ENCODE measurements at regions not wholly inside any gene's neighbourhood (a gene's known extent, or its start where the extent isn't known, plus 50 kb on each side); places are given as distances from the start of the nearest gene placed in this dataset.

DNA sequence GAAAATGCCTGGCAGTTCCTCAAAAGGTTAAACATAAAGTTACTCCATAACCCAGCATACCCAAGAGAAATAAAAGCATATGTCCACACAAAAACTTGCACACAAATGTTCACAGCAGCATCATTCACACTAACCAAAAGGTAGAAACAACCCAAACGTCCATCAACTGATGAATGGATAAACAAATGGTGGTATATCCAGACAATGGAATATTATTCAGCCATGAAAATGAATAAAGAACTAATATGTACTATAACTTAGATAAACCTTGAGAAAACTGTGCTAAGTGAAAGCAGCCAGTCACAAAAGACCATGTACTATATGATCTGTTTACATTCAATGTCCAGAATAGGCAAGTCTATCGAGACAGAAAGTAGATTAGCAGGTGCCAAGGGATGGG, 60.4 kb downstream of the CAMK2N1 start:
- TF ChIP-seq ZFX (IDR thresholded peaks at IDR 0.05) = no peak
- TF ChIP-seq, protein P1, sequence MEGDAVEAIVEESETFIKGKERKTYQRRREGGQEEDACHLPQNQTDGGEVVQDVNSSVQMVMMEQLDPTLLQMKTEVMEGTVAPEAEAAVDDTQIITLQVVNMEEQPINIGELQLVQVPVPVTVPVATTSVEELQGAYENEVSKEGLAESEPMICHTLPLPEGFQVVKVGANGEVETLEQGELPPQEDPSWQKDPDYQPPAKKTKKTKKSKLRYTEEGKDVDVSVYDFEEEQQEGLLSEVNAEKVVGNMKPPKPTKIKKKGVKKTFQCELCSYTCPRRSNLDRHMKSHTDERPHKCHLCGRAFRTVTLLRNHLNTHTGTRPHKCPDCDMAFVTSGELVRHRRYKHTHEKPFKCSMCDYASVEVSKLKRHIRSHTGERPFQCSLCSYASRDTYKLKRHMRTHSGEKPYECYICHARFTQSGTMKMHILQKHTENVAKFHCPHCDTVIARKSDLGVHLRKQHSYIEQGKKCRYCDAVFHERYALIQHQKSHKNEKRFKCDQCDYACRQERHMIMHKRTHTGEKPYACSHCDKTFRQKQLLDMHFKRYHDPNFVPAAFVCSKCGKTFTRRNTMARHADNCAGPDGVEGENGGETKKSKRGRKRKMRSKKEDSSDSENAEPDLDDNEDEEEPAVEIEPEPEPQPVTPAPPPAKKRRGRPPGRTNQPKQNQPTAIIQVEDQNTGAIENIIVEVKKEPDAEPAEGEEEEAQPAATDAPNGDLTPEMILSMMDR (conservative IDR thresholded peaks at IDR 0.05) = no peak
- no peak overlapping the region for H3K27ac ChIP-seq

DNA sequence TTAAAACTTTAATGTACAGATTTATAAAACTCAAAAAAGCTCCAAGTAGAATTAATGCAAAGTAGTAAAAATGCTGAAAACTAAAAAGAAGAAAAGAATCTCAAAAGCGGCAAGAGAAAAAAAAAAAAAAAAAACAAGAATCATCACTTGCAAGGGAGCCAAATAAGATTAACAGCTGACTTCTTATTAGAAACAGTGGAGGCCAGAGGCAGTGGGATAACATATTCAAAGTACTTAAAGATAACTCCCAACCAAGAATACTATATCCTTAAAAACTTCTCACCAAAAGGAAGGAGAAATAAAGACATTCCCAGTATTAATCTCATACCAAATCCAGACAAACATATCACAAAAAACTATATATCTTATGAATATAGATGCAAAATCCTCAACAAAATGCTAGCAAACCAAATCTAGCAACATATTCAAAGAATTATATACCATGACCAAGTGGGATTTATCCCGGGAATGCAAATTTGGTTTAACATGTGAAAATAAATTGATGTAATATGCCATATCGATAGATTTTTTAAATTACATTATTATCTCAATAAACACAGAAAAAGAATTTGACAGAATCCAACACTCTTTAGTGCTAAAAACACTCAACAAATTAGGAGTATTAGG, 62.7 kb downstream of the CAMK2N1 start:
- H3K27ac ChIP-seq = no peak overlapping the region
- TF ChIP-seq, protein P1 (conservative IDR thresholded peaks at IDR 0.05) = no peak
- TF ChIP-seq ZFX (IDR thresholded peaks at IDR 0.05) = no peak

GRCh38 chr1:20421441-20421840, 64.6 kb downstream of the CAMK2N1 start:
- TF ChIP-seq, protein P1 (conservative IDR thresholded peaks at IDR 0.05) = no peak
- TF ChIP-seq ZFX (IDR thresholded peaks at IDR 0.05) = no peak
- H3K27ac ChIP-seq = no peak overlapping the region

DNA sequence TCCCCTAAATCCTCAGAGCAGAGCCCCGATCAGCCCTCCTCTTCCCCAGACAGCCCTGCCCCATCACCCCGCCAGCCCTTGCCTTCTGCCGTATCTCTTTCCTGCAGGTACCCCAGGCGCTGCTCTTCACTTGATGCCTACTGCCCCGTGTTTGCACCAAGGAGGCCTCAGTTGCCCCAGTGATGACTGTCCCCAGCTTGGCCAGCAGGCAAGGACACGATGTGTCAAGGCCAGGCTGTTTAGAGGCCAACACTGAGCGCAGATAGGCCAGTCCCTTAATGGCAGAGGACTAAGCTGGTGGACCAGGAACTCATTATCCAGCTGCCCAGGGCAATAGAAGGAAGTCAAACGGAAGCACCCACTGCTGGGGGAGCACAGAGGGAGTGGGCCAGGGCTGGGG, 68.4 kb downstream of the CAMK2N1 start:
- TF ChIP-seq ZFX (IDR thresholded peaks at IDR 0.05) = no peak
- TF ChIP-seq, protein P1 (conservative IDR thresholded peaks at IDR 0.05) = no peak

GRCh38 chr1:20416706-20417105, 69.3 kb downstream of the CAMK2N1 start:
- H3K27ac ChIP-seq = no peak overlapping the region
- no peak for TF ChIP-seq ZFX (IDR thresholded peaks at IDR 0.05)
- TF ChIP-seq, protein P1 (conservative IDR thresholded peaks at IDR 0.05) = no peak

More for the DNA sequence above, 68.4 kb downstream of the CAMK2N1 start:
- no peak overlapping the region for H3K27ac ChIP-seq

DNA sequence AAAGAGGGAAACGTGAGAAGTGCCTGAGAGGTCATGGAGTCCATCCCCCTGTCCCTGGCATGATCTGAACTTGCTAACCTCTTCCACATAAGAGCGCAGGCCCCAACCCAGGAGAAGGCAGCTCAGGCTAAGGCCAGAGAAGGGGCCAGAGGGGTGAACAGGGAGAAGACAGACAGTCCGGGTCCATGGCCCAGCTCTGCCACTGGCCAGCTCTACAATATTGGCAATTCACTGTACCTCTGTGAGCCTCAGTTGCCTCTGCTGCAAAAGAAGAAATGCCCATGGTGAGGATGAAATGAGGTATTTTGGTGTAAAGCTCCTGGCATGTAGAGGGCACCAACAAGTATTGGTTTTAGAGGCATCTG, 72.3 kb downstream of the CAMK2N1 start:
- TF ChIP-seq, protein P1 (conservative IDR thresholded peaks at IDR 0.05) = no peak
- no peak for TF ChIP-seq ZFX (IDR thresholded peaks at IDR 0.05)
- no peak overlapping the region for H3K27ac ChIP-seq

GRCh38 chr1:20413136-20413775, 72.8 kb downstream of the CAMK2N1 start:
- no peak overlapping the region for H3K27ac ChIP-seq
- TF ChIP-seq, protein P1 (conservative IDR thresholded peaks at IDR 0.05) = no peak
- TF ChIP-seq ZFX (IDR thresholded peaks at IDR 0.05) = no peak
